ENCODE measurements at regions not wholly inside any gene's neighbourhood (a gene's known extent, or its start where the extent isn't known, plus 50 kb on each side); places are given as distances from the start of the nearest gene placed in this dataset.
"Not testable (repeated sequence)": the region's sequence is repeated elsewhere in the genome, so short reads cannot be mapped to it uniquely, and the experiment has no call there.

DNA sequence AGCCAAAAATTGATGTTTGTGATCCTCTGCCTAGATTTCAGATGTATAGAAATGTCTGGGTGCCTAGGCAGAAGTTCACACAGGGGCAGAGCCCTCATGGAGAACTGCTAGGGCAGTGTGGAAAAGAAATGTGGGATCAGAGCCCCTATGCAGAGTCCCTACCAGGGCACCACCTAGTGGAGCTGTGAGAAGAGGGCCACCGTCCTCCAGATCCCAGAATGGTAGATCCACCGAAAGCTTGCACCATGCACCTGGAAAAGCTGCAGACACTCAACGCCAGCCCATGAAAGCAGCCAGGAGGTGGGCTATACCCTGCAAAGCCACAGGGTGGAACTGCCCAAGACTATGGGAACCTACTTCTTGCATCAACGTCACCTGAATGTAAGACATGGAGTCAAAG is 292.9 kb downstream of the PRDM9 start:
- TF ChIP-seq, protein P1, sequence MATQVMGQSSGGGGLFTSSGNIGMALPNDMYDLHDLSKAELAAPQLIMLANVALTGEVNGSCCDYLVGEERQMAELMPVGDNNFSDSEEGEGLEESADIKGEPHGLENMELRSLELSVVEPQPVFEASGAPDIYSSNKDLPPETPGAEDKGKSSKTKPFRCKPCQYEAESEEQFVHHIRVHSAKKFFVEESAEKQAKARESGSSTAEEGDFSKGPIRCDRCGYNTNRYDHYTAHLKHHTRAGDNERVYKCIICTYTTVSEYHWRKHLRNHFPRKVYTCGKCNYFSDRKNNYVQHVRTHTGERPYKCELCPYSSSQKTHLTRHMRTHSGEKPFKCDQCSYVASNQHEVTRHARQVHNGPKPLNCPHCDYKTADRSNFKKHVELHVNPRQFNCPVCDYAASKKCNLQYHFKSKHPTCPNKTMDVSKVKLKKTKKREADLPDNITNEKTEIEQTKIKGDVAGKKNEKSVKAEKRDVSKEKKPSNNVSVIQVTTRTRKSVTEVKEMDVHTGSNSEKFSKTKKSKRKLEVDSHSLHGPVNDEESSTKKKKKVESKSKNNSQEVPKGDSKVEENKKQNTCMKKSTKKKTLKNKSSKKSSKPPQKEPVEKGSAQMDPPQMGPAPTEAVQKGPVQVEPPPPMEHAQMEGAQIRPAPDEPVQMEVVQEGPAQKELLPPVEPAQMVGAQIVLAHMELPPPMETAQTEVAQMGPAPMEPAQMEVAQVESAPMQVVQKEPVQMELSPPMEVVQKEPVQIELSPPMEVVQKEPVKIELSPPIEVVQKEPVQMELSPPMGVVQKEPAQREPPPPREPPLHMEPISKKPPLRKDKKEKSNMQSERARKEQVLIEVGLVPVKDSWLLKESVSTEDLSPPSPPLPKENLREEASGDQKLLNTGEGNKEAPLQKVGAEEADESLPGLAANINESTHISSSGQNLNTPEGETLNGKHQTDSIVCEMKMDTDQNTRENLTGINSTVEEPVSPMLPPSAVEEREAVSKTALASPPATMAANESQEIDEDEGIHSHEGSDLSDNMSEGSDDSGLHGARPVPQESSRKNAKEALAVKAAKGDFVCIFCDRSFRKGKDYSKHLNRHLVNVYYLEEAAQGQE (IDR thresholded peaks at IDR 0.05; ENCODE audit: borderline replicate concordance) = not testable (repeated sequence)
- TF ChIP-seq, protein P2, sequence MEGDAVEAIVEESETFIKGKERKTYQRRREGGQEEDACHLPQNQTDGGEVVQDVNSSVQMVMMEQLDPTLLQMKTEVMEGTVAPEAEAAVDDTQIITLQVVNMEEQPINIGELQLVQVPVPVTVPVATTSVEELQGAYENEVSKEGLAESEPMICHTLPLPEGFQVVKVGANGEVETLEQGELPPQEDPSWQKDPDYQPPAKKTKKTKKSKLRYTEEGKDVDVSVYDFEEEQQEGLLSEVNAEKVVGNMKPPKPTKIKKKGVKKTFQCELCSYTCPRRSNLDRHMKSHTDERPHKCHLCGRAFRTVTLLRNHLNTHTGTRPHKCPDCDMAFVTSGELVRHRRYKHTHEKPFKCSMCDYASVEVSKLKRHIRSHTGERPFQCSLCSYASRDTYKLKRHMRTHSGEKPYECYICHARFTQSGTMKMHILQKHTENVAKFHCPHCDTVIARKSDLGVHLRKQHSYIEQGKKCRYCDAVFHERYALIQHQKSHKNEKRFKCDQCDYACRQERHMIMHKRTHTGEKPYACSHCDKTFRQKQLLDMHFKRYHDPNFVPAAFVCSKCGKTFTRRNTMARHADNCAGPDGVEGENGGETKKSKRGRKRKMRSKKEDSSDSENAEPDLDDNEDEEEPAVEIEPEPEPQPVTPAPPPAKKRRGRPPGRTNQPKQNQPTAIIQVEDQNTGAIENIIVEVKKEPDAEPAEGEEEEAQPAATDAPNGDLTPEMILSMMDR (IDR thresholded peaks at IDR 0.05; ENCODE audit: poor library complexity, severe bottlenecking) = not testable (repeated sequence)
- TF ChIP-seq EP300 (conservative IDR thresholded peaks at IDR 0.05; ENCODE audit: poor library complexity, severe bottlenecking); EZH2 (IDR thresholded peaks at IDR 0.05; ENCODE audit: borderline replicate concordance, insufficient read depth, low read length, poor library complexity, severe bottlenecking); POLR2AphosphoS5 (IDR thresholded peaks at IDR 0.05): not testable (repeated sequence)
